ENCODE measurements at regions not wholly inside any gene's neighbourhood (a gene's known extent, or its start where the extent isn't known, plus 50 kb on each side); places are given as distances from the start of the nearest gene placed in this dataset.

- DNase-seq, result no peak
Measured at GRCh38 chr3:25306705-25307104, 121.4 kb upstream of the RARB start.

GRCh38 chr3:25313286-25313685, 114.8 kb upstream of the RARB start:
- DNase-seq, result no peak

GRCh38 chr3:25324954-25325655, 103.0 kb upstream of the RARB start:
- no peak for DNase-seq

- no peak for DNase-seq
Measured at GRCh38 chr3:25335356-25335755, 92.7 kb upstream of the RARB start.

GRCh38 chr3:25338158-25338725, 89.8 kb upstream of the RARB start:
- no peak for DNase-seq

- DNase-seq, result no peak
Measured at GRCh38 chr3:25339225-25339624, 88.8 kb upstream of the RARB start.

- DNase-seq, result no peak
Measured at GRCh38 chr3:25344670-25345069, 83.4 kb upstream of the RARB start.

GRCh38 chr3:25349095-25349494, 79.0 kb upstream of the RARB start:
- no peak for DNase-seq

GRCh38 chr3:25349828-25350724, 78.0 kb upstream of the RARB start:
- DNase-seq, result no peak

GRCh38 chr3:25350725-25351114, 77.3 kb upstream of the RARB start:
- DNase-seq, result no peak

- no peak for DNase-seq
Measured at GRCh38 chr3:25354071-25354470, 74.0 kb upstream of the RARB start.

GRCh38 chr3:25355034-25355885, 72.8 kb upstream of the RARB start:
- DNase-seq, result no peak

GRCh38 chr3:25355998-25356397, 72.1 kb upstream of the RARB start:
- DNase-seq, result no peak

- no peak for DNase-seq
Measured at GRCh38 chr3:25362118-25362517, 65.9 kb upstream of the RARB start.

- no peak for DNase-seq
Measured at GRCh38 chr3:25365636-25366035, 62.4 kb upstream of the RARB start.

- DNase-seq, result no peak
Measured at GRCh38 chr3:25367025-25367424, 61.0 kb upstream of the RARB start.

GRCh38 chr3:25372167-25372566, 55.9 kb upstream of the RARB start:
- no peak for DNase-seq

GRCh38 chr3:25376340-25376739, 51.7 kb upstream of the RARB start:
- DNase-seq, result no peak

GRCh38 chr3:25377042-25377441, 51.0 kb upstream of the RARB start:
- no peak for DNase-seq
